MM.1S (cell line): ENCODE measurements at regions not wholly inside any gene's neighbourhood (a gene's known extent, or its start where the extent isn't known, plus 50 kb on each side); places are given as distances from the start of the nearest gene placed in this dataset.

Experiments
- DNase-seq: peaks from one replicate; pipeline ENCODE4 v3.0.0-alpha.2; 2015
- H2AFZ ChIP-seq: fragments of 300-600 bp; sonication (generic); 2 replicates; pipeline ENCODE4 v1.6.0; 2016; ENCODE audit warnings: antibody characterized with exemption, low read length
- H3F3A ChIP-seq: fragments of 300-600 bp; sonication (generic); 2 replicates; pipeline ENCODE4 v1.6.1; 2016; ENCODE audit warnings: mild to moderate bottlenecking, antibody characterized with exemption, low read length, moderate library complexity, mixed read lengths; ENCODE audit not compliant: insufficient read depth
- H3K27ac ChIP-seq: fragments of 300-600 bp; sonication (generic); 2 replicates; pipeline ENCODE4 v1.5.1; 2016; ENCODE audit warnings: mild to moderate bottlenecking, low read length
- H3K27me3 ChIP-seq: fragments of 300-600 bp; sonication (generic); replicated peaks from 2 replicates; pipeline ENCODE4 v1.6.0; 2016; ENCODE audit warnings: low read length; ENCODE audit not compliant: insufficient read depth
- H3K36me3 ChIP-seq: fragments of 300-600 bp; sonication (generic); replicated peaks from 2 replicates; pipeline ENCODE4 v1.6.1; 2016; ENCODE audit warnings: mild to moderate bottlenecking, low read length, mixed read lengths; ENCODE audit not compliant: insufficient read depth
- H3K4me1 ChIP-seq: fragments of 300-600 bp; sonication (generic); 2 replicates; pipeline ENCODE4 v1.6.1; 2016; ENCODE audit warnings: low read length, mixed read lengths
- H3K4me2 ChIP-seq: fragments of 300-600 bp; sonication (generic); 2 replicates; pipeline ENCODE4 v1.6.0; 2016; ENCODE audit warnings: low read depth, low read length
- H3K4me3 ChIP-seq: fragments of 300-600 bp; sonication (generic); 2 replicates; pipeline ENCODE4 v1.5.1; 2016; ENCODE audit warnings: low read length, mixed read lengths
- H3K79me2 ChIP-seq: fragments of 300-600 bp; sonication (generic); 2 replicates; pipeline ENCODE4 v1.6.1; 2016; ENCODE audit warnings: mixed run types, low read length, mixed read lengths
- H3K9ac ChIP-seq: fragments of 300-600 bp; sonication (generic); 2 replicates; pipeline ENCODE4 v1.6.1; 2016; ENCODE audit warnings: low read length, mixed read lengths
- H3K9me2 ChIP-seq: fragments of 300-600 bp; sonication (generic); replicated peaks from 2 replicates; pipeline ENCODE4 v1.6.1; 2016; ENCODE audit warnings: mild to moderate bottlenecking, low read length, mixed read lengths; ENCODE audit not compliant: insufficient read depth
- H3K9me3 ChIP-seq: fragments of 300-600 bp; sonication (generic); replicated peaks from 2 replicates; pipeline ENCODE4 v1.6.1; 2016; ENCODE audit warnings: mild to moderate bottlenecking, low read length, mixed read lengths; ENCODE audit not compliant: insufficient read depth
- H4K20me1 ChIP-seq: fragments of 300-600 bp; sonication (generic); 2 replicates; pipeline ENCODE4 v1.6.1; 2016; ENCODE audit warnings: mild to moderate bottlenecking, low read length, moderate library complexity, mixed read lengths; ENCODE audit not compliant: insufficient read depth
- CTCF ChIP-seq: fragments of 300-600 bp; sonication (generic); IDR thresholded peaks from 2 replicates; pipeline ENCODE4 v1.5.1; 2016; ENCODE audit warnings: antibody characterized with exemption, low read length, mixed read lengths
- EZH2 ChIP-seq: fragments of 300-600 bp; sonication (generic); optimal IDR thresholded peaks from 2 replicates; pipeline ENCODE3; 2017; ENCODE audit warnings: low read depth, mild to moderate bottlenecking, antibody characterized with exemption, low read length, mixed read lengths
- EZH2phosphoT487 ChIP-seq: fragments of 300-600 bp; sonication (generic); IDR thresholded peaks from 2 replicates; pipeline ENCODE4 v1.6.1; 2018; ENCODE audit warnings: antibody characterized with exemption, low read length

GRCh38 chr2:172242961-172243360 lies 140.3 kb upstream of the DLX2 start:
- Histone ChIP-seq H3K4me3 (no peak overlapping the region), H2AFZ (no peak overlapping the region), H3K4me1 (no peaks in the 10 kb centered on the region), H4K20me1 (no peaks in the 10 kb centered on the region), H3K79me2 (no peaks in the 10 kb centered on the region), H3K4me2 (no peak overlapping the region), H3F3A (no peaks in the 10 kb centered on the region), H3K9me2 (no peaks in the 10 kb centered on the region), H3K9ac (no peak overlapping the region), H3K27ac (no peak overlapping the region), H3K36me3 (no peaks in the 10 kb centered on the region), H3K27me3 (no peaks in the 10 kb centered on the region), H3K9me3 (no peaks in the 10 kb centered on the region)
- TF ChIP-seq EZH2phosphoT487 (no peak), CTCF (no peak), EZH2 (no peak)
- no peak for DNase-seq

- no peaks in the 10 kb centered on the region for H3K9me3 ChIP-seq
- no peaks in the 10 kb centered on the region for H3K9me2 ChIP-seq
- DNase-seq: no peak
- TF ChIP-seq CTCF: no peak
- no peak for TF ChIP-seq EZH2
- TF ChIP-seq EZH2phosphoT487: no peak
- no peaks in the 10 kb centered on the region for H3F3A ChIP-seq
- H3K4me1 ChIP-seq: no peaks in the 10 kb centered on the region
- H4K20me1 ChIP-seq: no peaks in the 10 kb centered on the region
- no peak overlapping the region for H3K4me2 ChIP-seq
- no peak overlapping the region for H3K9ac ChIP-seq
- no peaks in the 10 kb centered on the region for H3K79me2 ChIP-seq
- no peak overlapping the region for H3K4me3 ChIP-seq
- H3K36me3 ChIP-seq: no peaks in the 10 kb centered on the region
- H2AFZ ChIP-seq: no peak overlapping the region
- H3K27ac ChIP-seq: no peak overlapping the region
- H3K27me3 ChIP-seq: no peaks in the 10 kb centered on the region
Observed at GRCh38 chr2:172244419-172245130, 141.9 kb upstream of the DLX2 start.

DNA sequence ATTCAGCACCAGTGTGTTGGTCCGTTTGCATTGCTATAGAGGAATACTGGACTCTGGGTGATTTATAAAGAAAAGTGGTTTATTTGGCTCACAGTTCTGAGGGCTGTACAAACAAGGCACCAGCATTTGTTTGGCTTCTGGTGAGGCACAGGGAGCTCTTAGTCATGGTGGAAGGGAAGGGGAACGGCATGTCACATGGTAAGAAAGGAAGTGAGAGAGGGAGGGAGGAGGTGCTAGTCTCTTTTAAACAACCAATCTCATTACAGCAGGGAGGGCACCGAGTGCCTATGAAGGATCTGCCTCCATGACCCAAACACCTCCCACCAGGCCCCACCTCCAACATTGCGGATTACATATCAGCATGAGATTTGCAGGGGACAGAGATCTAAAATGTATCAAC lies 143.9 kb upstream of the DLX2 start:
- Histone ChIP-seq H3F3A (no peaks in the 10 kb centered on the region), H3K4me1 (no peaks in the 10 kb centered on the region), H3K9me3 (no peaks in the 10 kb centered on the region), H3K36me3 (no peaks in the 10 kb centered on the region), H3K79me2 (no peaks in the 10 kb centered on the region), H3K27ac (no peak overlapping the region), H3K27me3 (no peaks in the 10 kb centered on the region), H3K4me3 (no peak overlapping the region), H4K20me1 (no peaks in the 10 kb centered on the region), H2AFZ (no peak overlapping the region), H3K9me2 (no peaks in the 10 kb centered on the region), H3K4me2 (no peak overlapping the region), H3K9ac (no peak overlapping the region)
- no peak for DNase-seq
- TF ChIP-seq EZH2phosphoT487: no peak
- TF ChIP-seq CTCF: no peak
- TF ChIP-seq EZH2: no peak
